NB4 (cell line): ENCODE measurements at regions not wholly inside any gene's neighbourhood (a gene's known extent, or its start where the extent isn't known, plus 50 kb on each side); places are given as distances from the start of the nearest gene placed in this dataset.

ENCODE experiments used
- CTCF ChIP-seq: IDR thresholded peaks from one replicate; pipeline ENCODE4 v1.5.1; 2012; ENCODE audit warnings: low read depth, low read length
- POLR2A ChIP-seq: IDR thresholded peaks from 2 replicates; pipeline ENCODE4 v1.6.1; 2011; ENCODE audit warnings: mild to moderate bottlenecking; ENCODE audit not compliant: insufficient read length; ENCODE audit errors: extremely low read depth

- TF ChIP-seq CTCF, result no peak
- TF ChIP-seq POLR2A, result no peak
These were observed 195.1 kb upstream of the HABP2 start for GRCh38 chr10:113357681-113358300.
